Neural crest cell (in vitro differentiated cells): ENCODE measurements at regions not wholly inside any gene's neighbourhood (a gene's known extent, or its start where the extent isn't known, plus 50 kb on each side); places are given as distances from the start of the nearest gene placed in this dataset.

Experiments used
- DNase-seq: peaks from one replicate; pipeline ENCODE4 v3.0.0; 2021; ENCODE audit warnings: low read depth, mixed read lengths, low spot score
- H3K27ac Mint-ChIP-seq: one replicate; pipeline ENCODE4 v1.8.0; 2021; ENCODE audit warnings: mild to moderate bottlenecking, mixed read lengths; ENCODE audit not compliant: unreplicated experiment
- H3K27me3 Mint-ChIP-seq: 2 replicates; pipeline ENCODE4 v1.8.0; 2021; ENCODE audit warnings: low read depth, mild to moderate bottlenecking, mixed read lengths
- H3K36me3 Mint-ChIP-seq: 2 replicates; pipeline ENCODE4 v1.8.0; 2021; ENCODE audit warnings: low read depth, mild to moderate bottlenecking, mixed read lengths
- H3K4me1 Mint-ChIP-seq: 2 replicates; pipeline ENCODE4 v1.8.0; 2021; ENCODE audit warnings: mixed read lengths
- H3K4me3 Mint-ChIP-seq: one replicate; pipeline ENCODE4 v1.8.0; 2021; ENCODE audit warnings: mild to moderate bottlenecking, mixed read lengths
- H3K9me3 Mint-ChIP-seq: 2 replicates; pipeline ENCODE4 v1.8.0; 2021; ENCODE audit warnings: mixed read lengths
- CTCF ChIP-seq: fragments of 200-600 bp; sonication (generic); conservative IDR thresholded peaks from 2 replicates; pipeline ENCODE4 v1.5.0; 2021; ENCODE audit warnings: antibody characterized with exemption, mild to moderate bottlenecking

GRCh38 chr7:148935451-148935850 is 51.4 kb upstream of the EZH2 start:
- no peaks in the 10 kb centered on the region for H3K36me3 Mint-ChIP-seq
- no peak for DNase-seq
- no peak overlapping the region for H3K27ac Mint-ChIP-seq
- H3K27me3 Mint-ChIP-seq: no peaks in the 10 kb centered on the region
- H3K4me3 Mint-ChIP-seq: no peak overlapping the region
- TF ChIP-seq CTCF: no peak
- peaks cover under 1% of the 10 kb centered on the region for H3K9me3 Mint-ChIP-seq
- H3K4me1 Mint-ChIP-seq: peaks cover 2% of the 10 kb centered on the region
